Activated CD4-positive, alpha-beta T cell treated with anti-CD3 and anti-CD28 coated beads for 36 hours (primary cell): ENCODE measurements at regions not wholly inside any gene's neighbourhood (a gene's known extent, or its start where the extent isn't known, plus 50 kb on each side); places are given as distances from the start of the nearest gene placed in this dataset.
A peak's percentile ranks its signal among the peaks of the same experiment; 100 is the strongest.

Experiments used
- ATAC-seq: fragments of 200-7000 bp; cut with Tn5 transposase; one replicate; pipeline ENCODE4 v1.10.0; 2021; ENCODE audit warnings: mild to moderate bottlenecking, moderate library complexity
- CTCF ChIA-PET: fragments of 350-600 bp; sonication (Branson Sonifier 250); formaldehyde crosslinking; loops from one replicate; lab custom pipeline; 2021; ENCODE audit warnings: antibody characterized with exemption; lab: Charles Lee
- POLR2A ChIA-PET: fragments of 350-600 bp; sonication (Branson Sonifier 250); formaldehyde crosslinking; loops from one replicate; lab custom pipeline; 2021; ENCODE audit warnings: antibody characterized with exemption, inconsistent platforms; lab: Charles Lee
- DNase-seq: peaks from one replicate; pipeline ENCODE4 v3.0.0-alpha.2; 2020
- H3K27ac Mint-ChIP-seq: one replicate; pipeline ENCODE4 v1.8.0; 2021; ENCODE audit warnings: mixed read lengths
- H3K27me3 Mint-ChIP-seq: one replicate; pipeline ENCODE4 v1.8.0; 2021; ENCODE audit warnings: mixed read lengths
- H3K36me3 Mint-ChIP-seq: one replicate; pipeline ENCODE4 v1.8.0; 2021; ENCODE audit warnings: low read depth, mixed read lengths
- H3K4me1 Mint-ChIP-seq: one replicate; pipeline ENCODE4 v1.8.0; 2021; ENCODE audit warnings: mixed read lengths
- H3K4me3 Mint-ChIP-seq: one replicate; pipeline ENCODE4 v1.8.0; 2021; ENCODE audit warnings: mild to moderate bottlenecking, moderate library complexity, mixed read lengths
- H3K9me3 Mint-ChIP-seq: one replicate; pipeline ENCODE4 v1.8.0; 2021; ENCODE audit warnings: low read depth, mixed read lengths
- intact Hi-C, 2 experiments: fragments of 100-400 bp; cut with DNase I in 1 of 2; cut with micrococcal nuclease in 1 of 2; formaldehyde crosslinking; loops; one replicate each; pipeline versions ENCODE4 v1.14.2 to v1.15.1; 2022 to 2024; cut with DNase I, micrococcal nuclease

DNA sequence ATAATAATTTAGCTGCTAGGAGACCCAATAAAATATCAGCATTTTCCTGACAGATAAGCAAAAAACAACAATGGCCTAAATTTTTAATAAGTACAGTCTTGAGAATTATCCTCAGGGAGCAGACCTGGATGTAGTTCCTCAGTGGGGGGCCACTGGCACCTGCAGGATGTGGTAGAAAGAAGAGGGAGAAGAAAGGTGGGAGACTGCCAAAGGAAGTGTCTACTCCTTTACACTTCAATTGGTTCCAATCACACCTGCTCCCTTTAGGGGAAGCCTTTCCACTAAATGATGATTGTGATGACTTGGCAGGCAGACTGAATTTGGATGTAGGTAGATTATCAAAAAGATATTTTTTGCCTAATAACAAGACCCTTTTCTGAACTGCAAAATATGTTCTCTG, 353.0 kb upstream of the SATB1 start:
- ATAC-seq (no peak), DNase-seq (no peak)
- H3K4me3 Mint-ChIP-seq, result peak overlapping the region; percentile 52
- no peaks in the 10 kb centered on the region for H3K27me3 Mint-ChIP-seq
- H3K4me1 Mint-ChIP-seq, result peaks cover 67% of the 10 kb centered on the region
- peak overlapping the region; percentile 98 for H3K27ac Mint-ChIP-seq
- peaks cover 4% of the 10 kb centered on the region for H3K36me3 Mint-ChIP-seq
- intact Hi-C loops, result no loop called here
- H3K9me3 Mint-ChIP-seq, result no peaks in the 10 kb centered on the region
- ChIA-PET POLR2A (no interaction called here), CTCF (no interaction called here)

DNA sequence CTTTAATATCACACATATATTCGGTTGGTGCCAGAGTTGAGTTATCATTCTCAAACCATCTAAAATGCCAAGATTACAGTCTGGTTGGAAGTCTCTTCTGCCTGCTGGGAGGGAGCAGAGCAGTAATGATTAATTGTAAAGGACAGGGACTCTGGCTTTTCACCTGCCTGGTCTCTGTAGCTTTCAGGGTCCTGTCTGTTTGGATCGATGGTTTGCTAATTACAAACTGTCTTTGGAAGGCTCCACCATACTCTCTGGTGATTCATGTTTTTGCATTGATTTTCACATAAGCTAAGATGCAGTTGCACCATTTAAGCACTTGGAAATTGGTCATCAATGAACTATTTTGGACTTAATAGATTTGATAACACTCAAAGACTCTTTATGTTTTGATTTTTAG, 350.4 kb upstream of the SATB1 start:
- ATAC-seq (no peak), DNase-seq (no peak)
- H3K9me3 Mint-ChIP-seq, result no peaks in the 10 kb centered on the region
- no peak overlapping the region for H3K4me3 Mint-ChIP-seq
- peaks cover 71% of the 10 kb centered on the region for H3K4me1 Mint-ChIP-seq
- H3K27ac Mint-ChIP-seq, result no peak overlapping the region
- POLR2A ChIA-PET, result no interaction called here
- no peaks in the 10 kb centered on the region for H3K27me3 Mint-ChIP-seq
- CTCF ChIA-PET, result interaction anchor here (0.6 to 2.7 kb wide), 5 partner anchors 8 to 1879 kb away, joined by 3 to 10 read pairs (median 3); no protein-coding TSS in a partner anchor
- intact Hi-C loops, result no loop called here
- no peaks in the 10 kb centered on the region for H3K36me3 Mint-ChIP-seq

DNA sequence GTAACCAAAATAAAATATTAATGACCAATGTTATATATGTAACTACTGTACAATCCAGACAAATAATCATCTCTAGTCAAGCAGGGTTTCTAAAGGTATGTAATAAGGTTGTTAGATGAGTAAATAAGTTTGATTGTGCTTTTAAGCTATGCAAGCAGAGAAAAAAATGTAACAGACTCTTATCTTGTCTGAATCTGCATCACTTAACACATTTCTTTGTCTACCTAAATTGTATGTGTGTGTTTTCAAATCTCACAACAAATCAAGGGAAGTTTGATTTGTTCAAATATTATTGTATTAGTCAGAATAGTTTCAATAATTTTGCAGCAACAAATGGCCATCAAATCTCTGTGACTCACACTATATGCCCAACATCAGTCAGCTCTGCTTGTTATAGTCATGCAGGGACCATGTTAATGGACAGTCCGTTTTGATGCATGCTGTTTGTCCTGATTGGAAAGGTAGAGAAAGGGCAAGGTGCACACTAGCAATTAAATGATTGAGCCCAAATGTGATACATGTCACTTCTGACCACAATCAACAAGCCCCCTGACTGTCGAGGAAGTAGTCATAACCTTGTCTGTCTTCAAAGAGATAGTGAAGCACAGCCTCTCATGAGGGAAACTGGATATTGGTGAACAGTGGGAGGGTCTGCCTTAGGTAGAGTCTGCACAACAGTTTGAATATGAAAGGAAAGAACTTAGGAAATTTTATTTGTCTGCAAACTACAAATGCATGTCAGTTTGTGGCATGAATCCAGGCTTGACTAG, 349.4 kb upstream of the SATB1 start:
- peaks cover 72% of the 10 kb centered on the region for H3K4me1 Mint-ChIP-seq
- DNase-seq, result no peak
- ChIA-PET CTCF (interaction anchor here (0.6 to 2.7 kb wide), 4 partner anchors 16 to 1878 kb away, joined by 3 to 10 read pairs (median 3); no protein-coding TSS in a partner anchor), POLR2A (no interaction called here)
- no peak for ATAC-seq
- H3K36me3 Mint-ChIP-seq, result no peaks in the 10 kb centered on the region
- no peak overlapping the region for H3K4me3 Mint-ChIP-seq
- no peaks in the 10 kb centered on the region for H3K27me3 Mint-ChIP-seq
- H3K27ac Mint-ChIP-seq, result no peak overlapping the region
- no peaks in the 10 kb centered on the region for H3K9me3 Mint-ChIP-seq
- intact Hi-C loops, result no loop called here

DNA sequence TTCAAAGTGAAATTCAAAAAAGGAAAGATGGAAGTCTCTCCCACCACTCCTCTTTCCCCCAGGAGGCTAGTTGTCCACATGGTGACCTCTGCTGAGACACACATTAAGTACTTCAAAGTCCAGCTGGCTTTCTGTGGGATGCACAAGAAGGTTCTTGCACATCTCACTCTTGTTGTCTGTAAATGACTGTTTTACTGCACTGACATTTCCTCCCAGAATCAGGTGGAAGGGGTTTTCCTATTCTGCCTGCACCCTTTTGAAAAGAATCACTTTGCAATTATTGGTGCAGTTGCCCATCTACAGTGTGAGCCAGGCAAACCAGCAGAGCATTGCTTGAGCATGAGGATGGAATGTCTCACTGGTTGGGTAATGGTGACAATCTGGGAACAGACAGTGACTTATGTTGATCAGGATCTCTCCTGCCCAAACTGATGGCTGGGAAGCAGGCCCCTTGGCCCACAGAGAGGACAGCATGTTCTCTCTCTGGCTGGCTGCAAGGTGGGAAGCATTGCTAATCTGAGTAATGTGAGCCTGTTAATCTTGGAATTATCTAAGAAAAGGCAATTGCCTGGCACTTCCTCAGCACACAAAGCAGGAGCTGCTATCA, 347.7 kb upstream of the SATB1 start:
- peak; percentile 79 for ATAC-seq
- Mint-ChIP-seq H3K27me3 (no peaks in the 10 kb centered on the region), H3K27ac (no peak overlapping the region), H3K9me3 (no peaks in the 10 kb centered on the region), H3K4me3 (no peak overlapping the region), H3K36me3 (no peaks in the 10 kb centered on the region), H3K4me1 (peaks cover 58% of the 10 kb centered on the region)
- POLR2A ChIA-PET, result no interaction called here
- intact Hi-C loops, result no loop called here
- CTCF ChIA-PET, result interaction anchor here (2.7 kb wide), 1 partner anchor 14 kb away, joined by 10 read pairs; no protein-coding TSS in a partner anchor
- DNase-seq, result no peak

DNA sequence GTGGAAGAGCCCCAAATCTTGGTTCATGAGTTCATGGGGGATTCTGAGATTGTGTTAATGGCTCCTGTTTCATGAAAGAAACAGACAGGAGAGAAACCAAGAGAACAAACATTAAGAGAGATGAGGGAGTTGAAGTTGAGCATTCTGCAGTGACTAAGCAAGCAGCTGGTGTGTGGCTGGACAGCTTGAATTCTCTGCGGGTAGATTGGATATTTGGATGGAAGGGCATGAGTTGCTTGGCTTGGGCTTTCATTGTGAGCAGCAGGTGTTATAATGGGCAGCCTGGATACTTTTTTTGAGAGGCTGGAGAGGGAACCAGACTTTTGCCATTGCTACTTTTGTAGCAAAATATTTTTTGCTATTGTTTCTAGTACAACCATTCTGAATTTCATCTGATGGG, 346.8 kb upstream of the SATB1 start:
- H3K4me1 Mint-ChIP-seq, result peaks cover 59% of the 10 kb centered on the region
- no peaks in the 10 kb centered on the region for H3K27me3 Mint-ChIP-seq
- H3K4me3 Mint-ChIP-seq, result no peak overlapping the region
- peak overlapping the region; percentile 61 for H3K27ac Mint-ChIP-seq
- intact Hi-C loops, result no loop called here
- no peak for DNase-seq
- ChIA-PET POLR2A (interaction anchor here (0.9 kb wide), 1 partner anchor 8 kb away, joined by 4 read pairs; no protein-coding TSS in a partner anchor), CTCF (interaction anchor here (1.0 kb wide), 1 partner anchor 13 kb away, joined by 5 read pairs; no protein-coding TSS in a partner anchor)
- no peak for ATAC-seq
- H3K9me3 Mint-ChIP-seq, result no peaks in the 10 kb centered on the region
- no peaks in the 10 kb centered on the region for H3K36me3 Mint-ChIP-seq

DNA sequence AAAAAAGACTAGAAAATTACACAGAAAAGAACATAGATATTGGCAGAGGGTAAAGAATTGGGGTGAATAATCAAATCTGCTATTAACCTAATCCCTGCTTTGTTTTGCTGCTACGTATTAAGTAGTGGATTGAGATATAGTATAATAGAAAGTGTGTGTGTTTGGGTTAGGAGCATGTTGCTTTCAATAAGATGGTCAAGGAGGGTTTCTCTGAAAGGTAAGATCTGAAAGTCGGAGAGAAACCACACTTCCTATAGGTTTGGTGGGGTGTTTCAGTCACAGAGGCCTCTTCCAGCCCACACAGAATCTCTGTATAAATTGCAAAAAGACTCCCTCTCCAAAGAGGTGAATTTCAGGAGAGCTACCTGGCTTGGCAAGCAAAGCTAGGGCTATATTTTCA, 345.7 kb upstream of the SATB1 start:
- H3K36me3 Mint-ChIP-seq, result no peaks in the 10 kb centered on the region
- peaks cover 63% of the 10 kb centered on the region for H3K4me1 Mint-ChIP-seq
- ChIA-PET CTCF (no interaction called here), POLR2A (no interaction called here)
- H3K27ac Mint-ChIP-seq, result no peak overlapping the region
- H3K27me3 Mint-ChIP-seq, result no peaks in the 10 kb centered on the region
- DNase-seq, result no peak
- ATAC-seq, result no peak
- no peaks in the 10 kb centered on the region for H3K9me3 Mint-ChIP-seq
- intact Hi-C loops, result no loop called here
- H3K4me3 Mint-ChIP-seq, result no peak overlapping the region

DNA sequence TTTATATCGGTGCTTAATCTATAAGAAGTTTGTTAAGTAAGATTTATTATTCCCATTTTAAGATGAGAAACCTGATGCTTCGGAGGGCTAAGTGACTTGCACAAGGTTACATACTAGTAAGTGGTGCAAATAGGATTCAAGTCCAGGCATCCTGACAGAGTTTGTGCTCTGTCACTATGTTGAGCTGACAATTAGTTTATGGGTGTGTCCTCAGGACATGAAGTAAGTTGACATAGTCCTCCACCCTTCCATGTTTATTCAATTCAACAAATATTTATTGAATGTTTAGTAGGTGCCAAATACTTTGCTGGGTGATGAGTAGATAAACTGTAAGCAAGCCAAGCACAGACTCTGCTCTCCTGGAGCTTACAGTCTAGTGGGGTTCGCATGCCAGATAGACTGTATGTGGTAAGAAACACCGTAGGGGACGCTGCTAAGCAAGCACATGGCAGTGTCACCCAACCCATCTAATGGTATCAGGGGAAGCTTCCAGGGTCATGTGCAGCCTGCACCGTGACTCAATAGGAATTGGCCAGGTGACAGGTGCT, 342.7 kb upstream of the SATB1 start:
- POLR2A ChIA-PET, result no interaction called here

DNA sequence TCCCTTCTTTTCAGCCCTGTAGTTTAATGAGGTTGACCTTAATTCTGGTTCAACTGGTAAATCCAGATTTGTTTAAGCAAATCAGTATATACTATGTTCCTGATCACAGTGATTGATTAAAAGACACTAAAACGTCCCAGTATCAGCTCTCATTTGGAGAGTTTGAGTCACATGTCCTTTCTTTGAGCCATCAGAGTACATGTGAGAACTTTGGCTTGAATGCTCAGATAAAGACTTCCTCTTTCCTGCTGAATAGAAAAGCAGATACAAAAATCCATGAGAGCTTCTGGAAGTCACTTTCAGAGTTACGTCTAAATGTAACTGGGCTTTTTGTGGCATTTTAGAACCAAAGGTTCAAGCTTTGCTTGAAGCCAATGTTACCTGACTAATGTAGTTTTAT, 341.8 kb upstream of the SATB1 start:
- Mint-ChIP-seq H3K4me3 (no peak overlapping the region), H3K4me1 (peaks cover 36% of the 10 kb centered on the region), H3K27me3 (no peaks in the 10 kb centered on the region), H3K9me3 (no peaks in the 10 kb centered on the region), H3K27ac (no peak overlapping the region), H3K36me3 (no peaks in the 10 kb centered on the region)
- intact Hi-C loops, result no loop called here
- ATAC-seq, result no peak
- DNase-seq, result no peak
- CTCF ChIA-PET, result interaction anchor here (0.5 to 1.7 kb wide), 5 partner anchors 8 to 224 kb away, joined by 3 to 4 read pairs (median 3); no protein-coding TSS in a partner anchor
- POLR2A ChIA-PET, result no interaction called here

More for the DNA sequence above, 342.7 kb upstream of the SATB1 start:
- ATAC-seq, result no peak
- Mint-ChIP-seq H3K27ac (no peak overlapping the region), H3K4me1 (peaks cover 44% of the 10 kb centered on the region), H3K9me3 (no peaks in the 10 kb centered on the region), H3K27me3 (no peaks in the 10 kb centered on the region), H3K4me3 (no peak overlapping the region), H3K36me3 (no peaks in the 10 kb centered on the region)
- DNase-seq, result no peak
- CTCF ChIA-PET, result interaction anchor here (0.7 to 1.7 kb wide), 4 partner anchors 8 to 220 kb away, joined by 3 to 4 read pairs (median 4); no protein-coding TSS in a partner anchor
- intact Hi-C loops, result no loop called here

DNA sequence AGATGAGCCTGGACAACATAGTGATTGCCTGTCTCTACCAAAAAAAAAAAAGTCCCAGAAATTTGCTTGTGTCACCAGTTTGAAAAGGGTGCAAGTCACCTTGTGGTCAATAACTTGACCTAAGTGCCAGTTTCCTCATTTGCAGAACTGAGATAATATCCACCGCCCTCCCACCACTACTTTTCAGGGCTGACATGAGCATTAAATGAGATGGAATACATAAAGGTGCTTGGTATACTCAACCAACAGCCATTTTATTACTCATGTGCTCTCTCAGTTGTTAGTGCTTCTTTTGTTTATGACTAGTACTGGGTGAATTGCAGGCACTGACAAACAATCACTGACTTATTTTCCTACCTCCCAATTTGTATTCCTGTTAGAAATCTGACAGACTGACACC, 340.5 kb upstream of the SATB1 start:
- Mint-ChIP-seq H3K4me1 (peaks cover 22% of the 10 kb centered on the region), H3K27me3 (no peaks in the 10 kb centered on the region), H3K27ac (no peak overlapping the region), H3K36me3 (no peaks in the 10 kb centered on the region), H3K4me3 (no peak overlapping the region), H3K9me3 (no peaks in the 10 kb centered on the region)
- DNase-seq, result no peak
- CTCF ChIA-PET, result interaction anchor here (1.1 kb wide), 1 partner anchor 223 kb away, joined by 6 read pairs; no protein-coding TSS in a partner anchor
- peak; percentile 70 for ATAC-seq
- POLR2A ChIA-PET, result interaction anchor here (0.6 kb wide), 1 partner anchor 1793 kb away, joined by 5 read pairs; no protein-coding TSS in a partner anchor
- intact Hi-C loops, result no loop called here

DNA sequence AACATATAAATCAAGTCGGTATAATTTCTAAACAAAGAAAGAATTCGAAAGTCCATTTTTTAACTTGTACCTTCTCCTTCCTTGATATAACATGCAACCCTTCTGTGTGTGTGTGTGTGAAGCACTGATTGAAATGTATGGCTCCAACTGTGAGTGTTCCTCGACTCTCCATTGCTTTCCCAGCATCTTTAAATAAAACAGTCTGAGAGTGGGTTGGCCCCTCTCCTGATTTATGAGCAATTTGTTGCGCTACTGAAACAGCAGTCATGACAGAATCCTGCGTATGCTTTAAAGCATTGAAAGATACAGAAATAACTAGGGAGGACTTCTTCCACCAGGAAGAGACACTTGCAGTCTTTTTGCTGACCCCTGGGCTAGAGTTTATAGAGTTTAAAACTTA, 340.0 kb upstream of the SATB1 start:
- Mint-ChIP-seq H3K9me3 (no peaks in the 10 kb centered on the region), H3K36me3 (no peaks in the 10 kb centered on the region), H3K4me3 (no peak overlapping the region), H3K4me1 (peaks cover 20% of the 10 kb centered on the region), H3K27ac (no peak overlapping the region), H3K27me3 (no peaks in the 10 kb centered on the region)
- ChIA-PET CTCF (no interaction called here), POLR2A (no interaction called here)
- intact Hi-C loops, result no loop called here
- DNase-seq, result no peak
- no peak for ATAC-seq

DNA sequence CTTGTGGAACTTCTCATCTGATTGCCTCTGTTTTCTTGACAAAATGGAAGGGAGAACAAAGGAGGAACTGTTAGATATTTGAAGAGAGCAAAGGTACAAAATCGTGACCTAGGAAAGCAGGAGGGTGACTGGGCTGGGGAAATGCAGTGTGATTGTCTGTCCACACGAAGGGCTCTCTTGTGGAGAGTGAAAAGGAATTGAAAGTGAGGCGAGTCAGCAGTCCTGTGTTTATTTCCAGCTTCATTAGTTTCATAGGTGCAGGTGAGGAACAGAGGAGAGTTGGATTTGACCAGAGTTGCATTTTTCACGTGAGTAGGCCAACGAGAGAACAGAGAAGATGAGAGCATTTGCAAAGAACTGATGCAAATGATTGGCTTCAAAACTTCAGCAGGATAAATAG, 336.4 kb upstream of the SATB1 start:
- ATAC-seq (no peak), DNase-seq (no peak)
- Mint-ChIP-seq H3K27me3 (no peaks in the 10 kb centered on the region), H3K9me3 (no peaks in the 10 kb centered on the region), H3K4me1 (peaks cover 30% of the 10 kb centered on the region), H3K27ac (no peak overlapping the region), H3K4me3 (no peak overlapping the region), H3K36me3 (peaks cover 3% of the 10 kb centered on the region)
- intact Hi-C loops, result no loop called here
- POLR2A ChIA-PET, result no interaction called here
- CTCF ChIA-PET, result interaction anchor here (0.5 to 0.7 kb wide), 2 partner anchors 192 to 330 kb away, joined by 3 to 4 read pairs; no protein-coding TSS in a partner anchor
